PC-3 (cell line): ENCODE measurements at regions not wholly inside any gene's neighbourhood (a gene's known extent, or its start where the extent isn't known, plus 50 kb on each side); places are given as distances from the start of the nearest gene placed in this dataset.

Experiments used
- ATAC-seq: fragments of 200-7000 bp; cut with Tn5 transposase; 2 replicates; pipeline ENCODE4 v1.9.1; 2020; ENCODE audit warnings: mild to moderate bottlenecking, moderate library complexity
- BruUV-seq: library from RNA; stranded (reverse); fragments of 400-500 nt; replicated peaks from 2 replicates; lab custom pipeline; 2021; lab: Mats Ljungman, UMichigan
- CTCF ChIA-PET: fragments of 300-600 bp; sonication (Branson Sonifier 250); formaldehyde crosslinking; loops from one replicate; lab custom pipeline; 2022; ENCODE audit warnings: antibody characterized with exemption; lab: Charles Lee
- POLR2A ChIA-PET: fragments of 300-600 bp; sonication (Branson Sonifier 250); formaldehyde crosslinking; loops from one replicate; lab custom pipeline; 2022; ENCODE audit warnings: antibody characterized with exemption; ENCODE audit not compliant: unreplicated experiment; lab: Charles Lee
- DNase-seq: peaks from one replicate; pipeline ENCODE4 v3.0.0-alpha.2; 2015
- H2AFZ ChIP-seq: fragments of 300-600 bp; sonication (generic); 2 replicates; pipeline ENCODE4 v1.6.0; 2016; ENCODE audit warnings: antibody characterized with exemption, low read length
- H3F3A ChIP-seq: fragments of 300-600 bp; sonication (generic); one replicate; pipeline ENCODE4 v1.6.0; 2017; ENCODE audit warnings: antibody characterized with exemption, low read length, control low read depth, mild to moderate bottlenecking; ENCODE audit not compliant: unreplicated experiment
- H3K27ac ChIP-seq: fragments of 300-600 bp; sonication (generic); 2 replicates; pipeline ENCODE4 v1.5.1; 2016; ENCODE audit warnings: mild to moderate bottlenecking, low read length
- H3K27me3 ChIP-seq: fragments of 300-600 bp; sonication (generic); 2 replicates; pipeline ENCODE4 v1.6.1; 2016; ENCODE audit warnings: low read length, mixed read lengths
- H3K36me3 ChIP-seq: fragments of 300-600 bp; sonication (generic); 2 replicates; pipeline ENCODE4 v1.6.1; 2016; ENCODE audit warnings: low read depth, mixed run types, low read length, mixed read lengths
- H3K4me1 ChIP-seq: fragments of 300-600 bp; sonication (generic); 2 replicates; pipeline ENCODE4 v1.5.1; 2016; ENCODE audit warnings: low read length; ENCODE audit not compliant: insufficient read depth
- H3K4me2 ChIP-seq: fragments of 300-600 bp; sonication (generic); 2 replicates; pipeline ENCODE4 v1.6.0; 2016; ENCODE audit warnings: low read length
- H3K4me3 ChIP-seq: fragments of 300-600 bp; sonication (generic); 2 replicates; pipeline ENCODE4 v1.5.1; 2016; ENCODE audit warnings: mild to moderate bottlenecking, low read length, mixed read lengths
- H3K79me2 ChIP-seq: fragments of 300-600 bp; sonication (generic); 2 replicates; pipeline ENCODE4 v1.6.1; 2017; ENCODE audit warnings: low read length, mixed read lengths
- H3K9ac ChIP-seq: fragments of 300-600 bp; sonication (generic); 2 replicates; pipeline ENCODE4 v1.6.0; 2016; ENCODE audit warnings: mild to moderate bottlenecking, low read length
- H3K9me2 ChIP-seq: fragments of 300-600 bp; sonication (generic); replicated peaks from 2 replicates; pipeline ENCODE4 v1.6.1; 2016; ENCODE audit warnings: mixed run types, low read length, mixed read lengths
- H3K9me3 ChIP-seq: fragments of 300-600 bp; sonication (generic); 2 replicates; pipeline ENCODE4 v1.6.1; 2016; ENCODE audit warnings: low read length, mixed read lengths
- H4K20me1 ChIP-seq: fragments of 300-600 bp; sonication (generic); 2 replicates; pipeline ENCODE4 v1.6.1; 2016; ENCODE audit warnings: low read length, mixed read lengths
- EZH2 ChIP-seq: fragments of 300-600 bp; sonication (generic); IDR thresholded peaks from one replicate; pipeline ENCODE4 v1.6.1; 2017; ENCODE audit warnings: antibody characterized with exemption, mild to moderate bottlenecking, low read length; ENCODE audit not compliant: unreplicated experiment
- EZH2phosphoT487 ChIP-seq: fragments of 300-600 bp; sonication (generic); IDR thresholded peaks from 2 replicates; pipeline ENCODE4 v1.6.1; 2018; ENCODE audit warnings: mild to moderate bottlenecking, antibody characterized with exemption, low read length, borderline replicate concordance
- intact Hi-C: fragments of 100-400 bp; cut with micrococcal nuclease; formaldehyde crosslinking; loops from 2 replicates; pipeline ENCODE4 v1.9.0; 2023
- TF ChIP-seq, protein P1 (sequence below): fragments of 300-600 bp; sonication (generic); conservative IDR thresholded peaks from 2 replicates; pipeline ENCODE4 v1.5.1; 2017; ENCODE audit warnings: antibody characterized with exemption, low read depth, mild to moderate bottlenecking, low read length

DNA sequence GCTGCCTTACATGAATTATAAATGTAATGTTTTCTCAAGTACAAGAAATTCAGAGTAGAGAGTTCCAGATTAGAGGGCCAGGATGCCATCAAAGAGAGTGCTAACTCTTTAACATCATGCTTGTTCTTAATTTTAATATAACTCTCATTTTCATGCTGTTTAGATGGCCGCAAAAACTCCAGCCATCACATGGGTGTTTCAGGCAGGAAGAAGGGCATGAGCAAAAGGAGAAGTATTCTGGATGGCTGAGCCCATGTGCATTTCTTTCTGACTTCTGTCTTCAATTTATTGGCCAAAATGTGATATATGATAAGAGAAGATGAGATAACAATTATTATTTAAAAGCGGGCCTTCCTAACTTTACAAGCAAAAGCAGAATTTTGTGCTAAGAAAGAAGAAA lies 1328.6 kb downstream of the MRPL39 start:
- BruUV-seq: no TSS peak
- Histone ChIP-seq H3K27me3 (no peaks in the 10 kb centered on the region), H3K4me1 (peaks cover 4% of the 10 kb centered on the region; the same call in 1 of the 2 replicates), H3K9me3 (no peaks in the 10 kb centered on the region), H3K9ac (no peak overlapping the region), H3K9me2 (no peaks in the 10 kb centered on the region), H3K4me2 (no peak overlapping the region), H3F3A (no peaks in the 10 kb centered on the region), H3K36me3 (no peaks in the 10 kb centered on the region), H3K79me2 (no peaks in the 10 kb centered on the region), H3K4me3 (no peak overlapping the region), H2AFZ (no peak overlapping the region), H3K27ac (no peak overlapping the region), H4K20me1 (no peaks in the 10 kb centered on the region)
- DNase-seq (no peak), ATAC-seq (no peak)
- intact Hi-C loops: no loop called here
- TF ChIP-seq, protein P1, sequence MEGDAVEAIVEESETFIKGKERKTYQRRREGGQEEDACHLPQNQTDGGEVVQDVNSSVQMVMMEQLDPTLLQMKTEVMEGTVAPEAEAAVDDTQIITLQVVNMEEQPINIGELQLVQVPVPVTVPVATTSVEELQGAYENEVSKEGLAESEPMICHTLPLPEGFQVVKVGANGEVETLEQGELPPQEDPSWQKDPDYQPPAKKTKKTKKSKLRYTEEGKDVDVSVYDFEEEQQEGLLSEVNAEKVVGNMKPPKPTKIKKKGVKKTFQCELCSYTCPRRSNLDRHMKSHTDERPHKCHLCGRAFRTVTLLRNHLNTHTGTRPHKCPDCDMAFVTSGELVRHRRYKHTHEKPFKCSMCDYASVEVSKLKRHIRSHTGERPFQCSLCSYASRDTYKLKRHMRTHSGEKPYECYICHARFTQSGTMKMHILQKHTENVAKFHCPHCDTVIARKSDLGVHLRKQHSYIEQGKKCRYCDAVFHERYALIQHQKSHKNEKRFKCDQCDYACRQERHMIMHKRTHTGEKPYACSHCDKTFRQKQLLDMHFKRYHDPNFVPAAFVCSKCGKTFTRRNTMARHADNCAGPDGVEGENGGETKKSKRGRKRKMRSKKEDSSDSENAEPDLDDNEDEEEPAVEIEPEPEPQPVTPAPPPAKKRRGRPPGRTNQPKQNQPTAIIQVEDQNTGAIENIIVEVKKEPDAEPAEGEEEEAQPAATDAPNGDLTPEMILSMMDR: no peak
- TF ChIP-seq EZH2phosphoT487 (no peak), EZH2 (no peak)
- ChIA-PET CTCF (no interaction called here), POLR2A (no interaction called here)

DNA sequence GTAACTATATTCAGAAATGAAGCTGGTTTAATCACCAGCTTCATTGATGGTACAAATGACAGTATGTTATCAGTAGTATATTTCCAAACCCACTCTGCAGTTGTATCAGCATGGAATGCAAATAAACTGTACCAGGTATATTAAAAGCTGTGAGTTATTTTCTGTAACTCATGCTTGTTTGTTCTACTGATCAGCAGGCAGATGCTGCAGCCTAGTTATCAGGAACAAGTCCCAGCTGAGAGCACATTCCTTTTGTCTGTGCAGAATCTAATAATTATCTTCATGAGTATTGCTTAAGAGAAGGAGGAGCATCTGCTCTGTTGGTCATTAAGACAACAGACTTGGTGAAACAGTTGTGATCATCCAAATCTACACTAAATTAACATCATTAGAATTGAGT lies 1331.1 kb downstream of the MRPL39 start:
- peaks cover 4% of the 10 kb centered on the region; the same call in 1 of the 2 replicates for H3K4me1 ChIP-seq
- H3K27me3 ChIP-seq: no peaks in the 10 kb centered on the region
- no peak for DNase-seq
- CTCF ChIA-PET: no interaction called here
- no peak overlapping the region for H3K27ac ChIP-seq
- no peak for ATAC-seq
- H3K9me2 ChIP-seq: no peaks in the 10 kb centered on the region
- intact Hi-C loops: no loop called here
- no peaks in the 10 kb centered on the region for H3K79me2 ChIP-seq
- H3K36me3 ChIP-seq: no peaks in the 10 kb centered on the region
- no peaks in the 10 kb centered on the region for H3K9me3 ChIP-seq
- H3K4me2 ChIP-seq: no peak overlapping the region
- no peak overlapping the region for H2AFZ ChIP-seq
- H4K20me1 ChIP-seq: no peaks in the 10 kb centered on the region
- no TSS peak for BruUV-seq
- H3F3A ChIP-seq: no peaks in the 10 kb centered on the region
- POLR2A ChIA-PET: no interaction called here
- H3K4me3 ChIP-seq: no peak overlapping the region
- H3K9ac ChIP-seq: no peak overlapping the region
- no peak for TF ChIP-seq EZH2phosphoT487
- TF ChIP-seq, protein P1: no peak
- no peak for TF ChIP-seq EZH2

DNA sequence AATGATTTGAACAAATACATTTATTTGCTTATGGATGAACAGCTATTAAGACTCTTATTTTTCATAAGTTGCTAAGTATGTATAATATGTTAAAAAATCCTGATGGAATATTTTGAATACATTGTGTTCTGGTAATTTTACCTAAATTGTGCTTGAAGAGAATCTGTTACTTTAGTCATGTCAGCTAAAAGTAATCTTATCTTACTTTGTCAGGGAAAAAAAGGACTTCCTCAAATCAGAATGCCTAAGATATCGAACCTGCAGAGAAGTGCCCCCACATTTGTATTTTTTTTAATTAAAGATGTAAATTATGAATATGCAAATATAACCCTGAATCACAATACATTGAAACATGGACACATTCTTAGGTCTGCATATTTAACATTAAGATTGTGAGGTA lies 1331.7 kb downstream of the MRPL39 start:
- Histone ChIP-seq H3K27ac (no peak overlapping the region), H2AFZ (no peak overlapping the region), H3K4me1 (peaks cover under 1% of the 10 kb centered on the region; the same call in 1 of the 2 replicates), H3K27me3 (no peaks in the 10 kb centered on the region), H3K4me3 (no peak overlapping the region), H4K20me1 (no peaks in the 10 kb centered on the region), H3F3A (no peaks in the 10 kb centered on the region), H3K9ac (no peak overlapping the region), H3K36me3 (no peaks in the 10 kb centered on the region), H3K4me2 (no peak overlapping the region), H3K9me2 (no peaks in the 10 kb centered on the region), H3K79me2 (no peaks in the 10 kb centered on the region), H3K9me3 (no peaks in the 10 kb centered on the region)
- intact Hi-C loops: no loop called here
- no TSS peak for BruUV-seq
- DNase-seq (no peak), ATAC-seq (no peak)
- POLR2A ChIA-PET: no interaction called here
- CTCF ChIA-PET: no interaction called here
- TF ChIP-seq, protein P1: no peak
- TF ChIP-seq EZH2 (no peak), EZH2phosphoT487 (no peak)
